Osteocyte (in vitro differentiated cells): ENCODE measurements at regions not wholly inside any gene's neighbourhood (a gene's known extent, or its start where the extent isn't known, plus 50 kb on each side); places are given as distances from the start of the nearest gene placed in this dataset.

Experiments
- DNase-seq: peaks from one replicate; pipeline ENCODE4 v3.0.0; 2021; ENCODE audit warnings: mixed read lengths; ENCODE audit not compliant: unreplicated experiment; ENCODE audit errors: extremely low spot score
- H3K27ac Mint-ChIP-seq: one replicate; pipeline ENCODE4 v1.8.0; 2021; ENCODE audit warnings: mild to moderate bottlenecking, mixed read lengths; ENCODE audit not compliant: unreplicated experiment
- H3K27me3 Mint-ChIP-seq: one replicate; pipeline ENCODE4 v1.8.0; 2021; ENCODE audit warnings: mixed read lengths; ENCODE audit not compliant: unreplicated experiment
- H3K36me3 Mint-ChIP-seq: one replicate; pipeline ENCODE4 v1.8.0; 2021; ENCODE audit warnings: mixed read lengths; ENCODE audit not compliant: unreplicated experiment
- H3K4me1 Mint-ChIP-seq: one replicate; pipeline ENCODE4 v1.8.0; 2021; ENCODE audit warnings: mixed read lengths; ENCODE audit not compliant: unreplicated experiment
- H3K4me3 Mint-ChIP-seq: one replicate; pipeline ENCODE4 v1.8.0; 2021; ENCODE audit warnings: mild to moderate bottlenecking, moderate library complexity, mixed read lengths; ENCODE audit not compliant: unreplicated experiment
- H3K9me3 Mint-ChIP-seq: one replicate; pipeline ENCODE4 v1.8.0; 2021; ENCODE audit warnings: mixed read lengths; ENCODE audit not compliant: unreplicated experiment
- CTCF ChIP-seq: fragments of 200-600 bp; sonication (generic); IDR thresholded peaks from 2 replicates; pipeline ENCODE4 v1.5.0; 2021; ENCODE audit warnings: antibody characterized with exemption, mild to moderate bottlenecking, moderate library complexity

GRCh38 chr6:158907931-158908330 is 88.8 kb upstream of the EZR start:
- H3K4me1 Mint-ChIP-seq = no peaks in the 10 kb centered on the region
- no peak for DNase-seq
- peaks cover 3% of the 10 kb centered on the region for H3K36me3 Mint-ChIP-seq
- no peak for TF ChIP-seq CTCF
- no peak overlapping the region for H3K27ac Mint-ChIP-seq
- H3K9me3 Mint-ChIP-seq = peaks cover 23% of the 10 kb centered on the region
- peaks cover 4% of the 10 kb centered on the region for H3K27me3 Mint-ChIP-seq
- no peak overlapping the region for H3K4me3 Mint-ChIP-seq

DNA sequence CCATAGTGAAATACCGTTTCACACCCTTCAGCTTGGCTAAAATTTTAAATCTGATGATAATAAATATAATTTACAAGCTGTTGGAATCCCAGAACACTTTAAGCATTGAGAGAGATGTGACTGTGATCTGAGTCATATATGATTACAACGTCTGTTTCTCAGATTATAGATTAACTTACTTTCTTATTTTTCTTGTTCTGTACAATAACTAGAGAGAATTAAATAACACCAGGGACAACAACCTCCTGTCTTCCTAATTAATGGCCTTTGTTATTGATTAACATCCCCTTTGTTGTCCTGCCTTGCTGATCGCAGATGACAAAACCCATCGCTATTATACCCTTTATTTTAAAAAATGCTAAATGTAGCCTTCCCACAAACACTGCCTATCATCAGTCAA is 87.8 kb upstream of the EZR start:
- DNase-seq = no peak
- no peaks in the 10 kb centered on the region for H3K4me1 Mint-ChIP-seq

GRCh38 chr6:158905277-158905676 is 86.1 kb upstream of the EZR start:
- Mint-ChIP-seq H3K4me3 (no peak overlapping the region), H3K4me1 (peaks cover 4% of the 10 kb centered on the region), H3K27ac (no peak overlapping the region), H3K9me3 (peaks cover 23% of the 10 kb centered on the region), H3K36me3 (peaks cover 3% of the 10 kb centered on the region), H3K27me3 (peaks cover 4% of the 10 kb centered on the region)
- DNase-seq = no peak
- TF ChIP-seq CTCF = no peak

More for the DNA sequence above, 87.8 kb upstream of the EZR start:
- no peak for TF ChIP-seq CTCF
- Mint-ChIP-seq H3K4me3 (no peak overlapping the region), H3K36me3 (peaks cover 3% of the 10 kb centered on the region), H3K27me3 (peaks cover 4% of the 10 kb centered on the region), H3K9me3 (peaks cover 23% of the 10 kb centered on the region), H3K27ac (no peak overlapping the region)

- H3K36me3 Mint-ChIP-seq = peaks cover 3% of the 10 kb centered on the region
- H3K27ac Mint-ChIP-seq = no peak overlapping the region
Observed at GRCh38 chr6:158903801-158904200, 84.6 kb upstream of the EZR start.

DNA sequence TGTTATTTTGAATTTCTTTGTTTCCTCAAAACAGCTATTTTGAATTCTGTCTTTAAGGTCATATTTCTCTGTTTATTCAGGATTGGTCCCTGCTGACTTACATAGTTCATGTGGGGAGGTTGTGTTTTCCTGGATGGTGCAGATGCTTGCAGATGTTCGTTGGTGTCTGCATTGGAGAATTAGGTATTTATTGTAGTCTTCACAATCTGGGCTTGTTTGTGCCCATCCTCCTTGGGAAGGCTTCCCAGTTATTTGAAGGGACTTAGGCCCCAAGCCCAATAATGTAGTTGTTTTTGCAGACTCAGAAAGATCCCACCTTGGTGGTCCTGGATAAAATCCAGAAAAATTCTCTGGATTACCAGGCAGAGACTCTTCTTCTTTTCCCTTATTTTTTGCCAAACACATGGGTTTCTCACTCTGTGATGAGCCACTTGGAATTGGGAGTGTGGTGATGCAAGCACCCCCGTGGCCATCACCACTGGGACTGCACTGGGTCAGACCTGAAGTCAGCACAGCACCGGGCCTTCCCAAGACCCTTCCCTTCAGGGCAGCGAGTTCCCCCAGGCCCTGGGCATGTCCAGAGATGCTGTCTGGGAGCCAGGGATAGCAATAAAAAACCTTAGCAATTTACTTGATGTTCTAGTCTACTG is 81.6 kb upstream of the EZR start:
- Mint-ChIP-seq H3K4me1 (peaks cover 7% of the 10 kb centered on the region), H3K36me3 (peaks cover 3% of the 10 kb centered on the region), H3K27me3 (no peaks in the 10 kb centered on the region), H3K4me3 (no peak overlapping the region), H3K27ac (no peak overlapping the region), H3K9me3 (peaks cover 15% of the 10 kb centered on the region)
- TF ChIP-seq CTCF = no peak
- no peak for DNase-seq

More at GRCh38 chr6:158903801-158904200, 84.6 kb upstream of the EZR start:
- H3K4me1 Mint-ChIP-seq = peaks cover 7% of the 10 kb centered on the region
- peaks cover 23% of the 10 kb centered on the region for H3K9me3 Mint-ChIP-seq
- peaks cover 4% of the 10 kb centered on the region for H3K27me3 Mint-ChIP-seq
- DNase-seq = no peak
- no peak for TF ChIP-seq CTCF
- no peak overlapping the region for H3K4me3 Mint-ChIP-seq
